ENCODE measurements at regions not wholly inside any gene's neighbourhood (a gene's known extent, or its start where the extent isn't known, plus 50 kb on each side); places are given as distances from the start of the nearest gene placed in this dataset.

- H3K4me2 ChIP-seq (ENCODE audit: control insufficient read depth, insufficient read depth), result no peak overlapping the region
- H2AFZ ChIP-seq (ENCODE audit: control insufficient read depth, low read depth, low read length), result no peak overlapping the region
- ChIA-PET CTCF (no interaction called here), SMC1A (ENCODE audit: uncharacterized antibody, unreplicated experiment) (no interaction called here), RAD21 (ENCODE audit: unreplicated experiment) (no interaction called here), POLR2A (no interaction called here)
- BruUV-seq (replicated peaks), result no TSS peak
- intact Hi-C loops (cut with micrococcal nuclease; ENCODE audit: unreplicated experiment) (no loop called here), in situ Hi-C loops (cut with MboI) (no loop called here)
- ATAC-seq (no peak), DNase-seq (ENCODE audit: low read depth, low spot score) (no peak), FAIRE-seq (no peak)
- H3K36me3 ChIP-seq (ENCODE audit: control insufficient read depth in 2 of 2, insufficient read depth in 2 of 2, low read length in 1 of 2), result no peaks in the 10 kb centered on the region
- no peaks in the 10 kb centered on the region; the same call in 2 of the 3 replicates for H3K9me3 ChIP-seq (replicated peaks; ENCODE audit: control insufficient read depth, insufficient read depth, low read length)
- no peaks in the 10 kb centered on the region for H4K20me1 ChIP-seq (ENCODE audit: control insufficient read depth, insufficient read depth)
- H3K4me3 ChIP-seq, result no peak overlapping the region
- H3K27ac ChIP-seq (ENCODE audit: control insufficient read depth, insufficient read depth), result no peak overlapping the region
- no peaks in the 10 kb centered on the region for H3K27me3 ChIP-seq (replicated peaks in 1 of 2; ENCODE audit: control insufficient read depth in 2 of 2, insufficient read depth in 2 of 2, low read length in 1 of 2)
- no peaks in the 10 kb centered on the region for H3K79me2 ChIP-seq (ENCODE audit: control insufficient read depth, insufficient read depth, low read length)
- H3K4me1 ChIP-seq (ENCODE audit: control insufficient read depth, insufficient read depth, low read length), result no peaks in the 10 kb centered on the region
- no peak overlapping the region for H3K9ac ChIP-seq (ENCODE audit: control insufficient read depth, insufficient read depth, low read length)
- WGBS (ENCODE audit: insufficient coverage, insufficient replicate concordance, low lambda C conversion rate, missing lambda C conversion rate), result 75% methylated on average over 13 of the region's 22 CpGs
- TF ChIP-seq MTA3 (IDR thresholded peaks at IDR 0.05; ENCODE audit: borderline replicate concordance, low read length) (no peak), ZNF687 (IDR thresholded peaks at IDR 0.05) (no peak), SP1 (IDR thresholded peaks at IDR 0.05; ENCODE audit: low read depth, low read length) (no peak), ZNF622 (IDR thresholded peaks at IDR 0.05) (no peak), EGR1 (IDR thresholded peaks at IDR 0.05; ENCODE audit: borderline replicate concordance in 1 of 2, low read depth in 2 of 2, low read length in 2 of 2) (no peak), YBX1 (IDR thresholded peaks at IDR 0.05) (no peak), MLLT1 (IDR thresholded peaks at IDR 0.05) (no peak), PAX5 (IDR thresholded peaks at IDR 0.05; ENCODE audit: borderline replicate concordance, low read depth, low read length) (no peak), USF2 (IDR thresholded peaks at IDR 0.05; ENCODE audit: borderline replicate concordance, low read depth, low read length) (no peak), SMC3 (IDR thresholded peaks at IDR 0.05; ENCODE audit: borderline replicate concordance, low read length) (no peak), ZNF207 (IDR thresholded peaks at IDR 0.05; ENCODE audit: borderline replicate concordance) (no peak), E2F4 (IDR thresholded peaks at IDR 0.05; ENCODE audit: low read depth, low read length) (no peak), ELK1 (IDR thresholded peaks at IDR 0.05; ENCODE audit: low read depth, low read length) (no peak), NFYB (IDR thresholded peaks at IDR 0.05; ENCODE audit: insufficient read depth, low read depth, low read length) (no peak), CBFB (IDR thresholded peaks at IDR 0.05; ENCODE audit: low read depth) (no peak), PKNOX1 (IDR thresholded peaks at IDR 0.05) (no peak)
Observed at GRCh38 chr7:56483153-56483552, 366.9 kb upstream of the NUPR2 start.

Data from GM12878 (cell line).